ENCODE measurements at regions not wholly inside any gene's neighbourhood (a gene's known extent, or its start where the extent isn't known, plus 50 kb on each side); places are given as distances from the start of the nearest gene placed in this dataset.

- TF ChIP-seq CTCF (IDR thresholded peaks at IDR 0.05) (no peak), POLR2A (IDR thresholded peaks at IDR 0.05) (no peak)
Observed at GRCh38 chr7:25384788-25385505, 156.7 kb upstream of the NPVF start.
